K562 (cell line): ENCODE measurements at regions not wholly inside any gene's neighbourhood (a gene's known extent, or its start where the extent isn't known, plus 50 kb on each side); places are given as distances from the start of the nearest gene placed in this dataset.

Source experiments
- ATAC-seq: fragments of 200-7000 bp; cut with Tn5 transposase; 3 replicates; pipeline ENCODE4 v1.9.1; 2020; ENCODE audit warnings: moderate library complexity
- BruUV-seq: library from RNA; stranded (reverse); fragments of 400-500 nt; replicated peaks from 2 replicates; lab custom pipeline; 2021; lab: Mats Ljungman, UMichigan
- CTCF ChIA-PET: fragments of 300-600 bp; formaldehyde crosslinking; extraction: SDS; loops from one replicate; lab custom pipeline; 2021; ENCODE audit warnings: low intra/inter-chr PET ratio; lab: Yijun Ruan, JAX
- POLR2A ChIA-PET: fragments of 300-600, 350-650 bp; sonication (Branson Sonifier 250); formaldehyde crosslinking; extraction: SDS; loops from one replicate; lab custom pipeline; 2021; ENCODE audit warnings: antibody characterized with exemption, inconsistent platforms; lab: Yijun Ruan, JAX
- DNase-seq, 4 experiments: peaks; one replicate each; pipeline versions ENCODE4 v3.0.0 to v3.0.0-alpha.2; 2011 to 2018; ENCODE audit warnings: low spot score in 3 of 4, mixed read lengths in 3 of 4; ENCODE audit errors: extremely low read depth in 1 of 4
- FAIRE-seq: peaks from 2 replicates; lab custom pipeline; 2011; peaks lifted over from hg19 to GRCh38; lab: Jason Lieb, UNC
- H2AFZ ChIP-seq: 2 replicates; pipeline ENCODE4 v1.6.0; 2011; ENCODE audit warnings: low read depth, low read length, control low read depth, inconsistent platforms
- H3K27ac ChIP-seq: fragments of 200-600 bp; 3 replicates; pipeline ENCODE4 v1.8.0; 2011; ENCODE audit warnings: low read depth, mild to moderate bottlenecking, control low read depth, inconsistent platforms, low read length, moderate library complexity, mixed read lengths; ENCODE audit errors: extremely low read depth
- H3K27me3 ChIP-seq, 2 experiments: fragments of 300-600 bp in 1 of 2; 2 replicates in 1 of 2; 3 replicates in 1 of 2; pipeline versions ENCODE4 v1.6.0 to v1.8.0; 2011; ENCODE audit warnings: inconsistent platforms in 2 of 2, low read length in 2 of 2, mild to moderate bottlenecking in 1 of 2, mixed read lengths in 1 of 2, moderate library complexity in 1 of 2; ENCODE audit not compliant: control insufficient read depth in 2 of 2, insufficient read depth in 2 of 2
- H3K36me3 ChIP-seq: fragments of 300-600 bp; 3 replicates; pipeline ENCODE4 v1.8.0; 2011; ENCODE audit warnings: mild to moderate bottlenecking, low read length, inconsistent platforms; ENCODE audit not compliant: control insufficient read depth, insufficient read depth
- H3K4me1 ChIP-seq, 2 experiments: fragments of 200-600 bp in 1 of 2; replicated peaks in 1 of 2; 2 replicates in 1 of 2; 3 replicates in 1 of 2; pipeline versions ENCODE4 v1.5.1 to v1.8.0; 2011; ENCODE audit warnings: inconsistent platforms in 2 of 2, low read length in 2 of 2, mild to moderate bottlenecking in 1 of 2, mixed read lengths in 1 of 2, moderate library complexity in 1 of 2; ENCODE audit not compliant: control insufficient read depth in 2 of 2, insufficient read depth in 2 of 2
- H3K4me2 ChIP-seq: 2 replicates; pipeline ENCODE4 v1.6.1; 2011; ENCODE audit warnings: low read length, control low read depth, inconsistent platforms, mixed read lengths; ENCODE audit not compliant: insufficient read depth
- H3K4me3 ChIP-seq: fragments of 200-600 bp; sonication (generic), shearing (Covaris generic); 2 replicates; pipeline ENCODE4 v1.5.1; 2016; ENCODE audit warnings: control low read depth, inconsistent platforms
- H3K79me2 ChIP-seq: fragments of 200-600 bp; 3 replicates; pipeline ENCODE4 v1.8.0; 2011; ENCODE audit warnings: low read length, inconsistent platforms; ENCODE audit not compliant: control insufficient read depth, insufficient read depth
- H3K9ac ChIP-seq, 2 experiments: 2 replicates each; pipeline versions ENCODE4 v1.6.0 to v1.6.1; 2011; ENCODE audit warnings: low read depth in 2 of 2, low read length in 2 of 2, control low read depth in 1 of 2, inconsistent platforms in 1 of 2, mild to moderate bottlenecking in 1 of 2, mixed read lengths in 1 of 2; ENCODE audit not compliant: insufficient read depth in 1 of 2
- H3K9me1 ChIP-seq: one replicate; pipeline ENCODE4 v1.6.0; 2011; ENCODE audit warnings: inconsistent platforms, mild to moderate bottlenecking, low read length, moderate library complexity; ENCODE audit not compliant: control insufficient read depth, insufficient read depth
- H3K9me3 ChIP-seq: replicated peaks from 2 replicates; pipeline ENCODE4 v1.5.1; 2011; ENCODE audit warnings: low read depth, low read length, inconsistent platforms; ENCODE audit not compliant: control insufficient read depth, insufficient read depth
- H4K20me1 ChIP-seq: replicated peaks from 2 replicates; pipeline ENCODE4 v1.6.1; 2011; ENCODE audit warnings: low read length, inconsistent platforms, mixed read lengths; ENCODE audit not compliant: control insufficient read depth, insufficient read depth
- CTCFL ChIP-seq: IDR thresholded peaks from 2 replicates; pipeline ENCODE4 v1.6.1; 2011; ENCODE audit warnings: borderline replicate concordance, low read depth, mild to moderate bottlenecking, moderate library complexity, low read length; ENCODE audit not compliant: insufficient read depth, poor library complexity, severe bottlenecking
- DLX4 ChIP-seq: fragments of 250-450 bp; sonication (Bioruptor Pico); IDR thresholded peaks from 2 replicates; pipeline ENCODE4 v1.6.1; 2021; ENCODE audit warnings: mild to moderate bottlenecking
- ELF2 ChIP-seq: fragments of 250-450 bp; sonication (Bioruptor Pico); IDR thresholded peaks from 2 replicates; pipeline ENCODE4 v1.5.0; 2021; ENCODE audit warnings: mild to moderate bottlenecking
- GTF2A2 ChIP-seq: IDR thresholded peaks from 2 replicates; pipeline ENCODE4 v1.6.1; 2016; ENCODE audit warnings: mild to moderate bottlenecking, missing genetic modification characterization, missing compliant biosample characterization
- JUNB ChIP-seq: fragments of 450-650 bp; formaldehyde crosslinking; conservative IDR thresholded peaks from 2 replicates; pipeline ENCODE4 v1.4.0; 2020; ENCODE audit warnings: mild to moderate bottlenecking
- KAT2B ChIP-seq: IDR thresholded peaks from one replicate; pipeline ENCODE4 v1.6.1; 2012; ENCODE audit warnings: low read depth, mild to moderate bottlenecking, control low read depth, inconsistent platforms, low read length, moderate library complexity
- PBX2 ChIP-seq, 2 experiments: IDR thresholded peaks in 1 of 2; conservative IDR thresholded peaks in 1 of 2; 2 replicates each; pipeline ENCODE4 v1.6.1; 2016; ENCODE audit warnings: low read depth in 2 of 2, mild to moderate bottlenecking in 1 of 2, missing compliant biosample characterization in 1 of 2, missing genetic modification characterization in 1 of 2, moderate library complexity in 1 of 2
- PML ChIP-seq: IDR thresholded peaks from 2 replicates; pipeline ENCODE4 v1.6.1; 2012; ENCODE audit warnings: low read length, inconsistent platforms
- PREB ChIP-seq: sonication (generic); formaldehyde crosslinking; IDR thresholded peaks from 2 replicates; pipeline ENCODE4 v1.8.1; 2023; ENCODE audit warnings: mild to moderate bottlenecking, missing genetic modification reagents
- RBFOX2 ChIP-seq: fragments of 200-400 bp; formaldehyde crosslinking; IDR thresholded peaks from 2 replicates; pipeline ENCODE4 v1.6.1; 2017; ENCODE audit warnings: low read depth, mild to moderate bottlenecking, low read length, moderate library complexity
- RBM15 ChIP-seq: fragments of 200-400 bp; formaldehyde crosslinking; IDR thresholded peaks from 2 replicates; pipeline ENCODE4 v1.6.1; 2018; ENCODE audit warnings: mild to moderate bottlenecking, low read length, moderate library complexity; ENCODE audit not compliant: insufficient read depth
- YBX1 ChIP-seq: fragments of 450-650 bp; IDR thresholded peaks from 2 replicates; pipeline ENCODE4 v1.7.1; 2016; ENCODE audit warnings: mild to moderate bottlenecking
- ZNF274 ChIP-seq: IDR thresholded peaks from 2 replicates; pipeline ENCODE4 v1.6.1; 2011; ENCODE audit warnings: low read depth, mild to moderate bottlenecking, low read length, moderate library complexity, borderline replicate concordance
- ZNF639 ChIP-seq, 2 experiments: fragments of 200-800 bp in 1 of 2; sonication (Bioruptor generic) in 1 of 2; sonication (generic) in 1 of 2; formaldehyde crosslinking in 1 of 2; IDR thresholded peaks in 1 of 2; conservative IDR thresholded peaks in 1 of 2; 2 replicates each; pipeline versions ENCODE4 v1.5.0 to v1.6.1; 2016 to 2020; ENCODE audit warnings: missing compliant biosample characterization in 1 of 2, missing genetic modification characterization in 1 of 2, missing genetic modification reagents in 1 of 2
- WGBS: fragments of 100-300 bp; shearing (Covaris generic); methylation state at CpG from one replicate; pipeline ENCODE4 v1.1.6; 2016; ENCODE audit warnings: low coverage, mixed read lengths; ENCODE audit not compliant: insufficient coverage; ENCODE audit errors: missing lambda C conversion rate; 5-methylcytosine and 5-hydroxymethylcytosine counted together
- in situ Hi-C: fragments of 300-500 bp; cut with MboI; formaldehyde crosslinking; loops from 4 replicates; pipeline ENCODE4 v1.15.0; 2018; ENCODE audit warnings: inconsistent platforms, mixed read lengths
- intact Hi-C: fragments of 100-400 bp; cut with micrococcal nuclease; formaldehyde crosslinking; loops from 2 replicates; pipeline ENCODE4 v1.14.2; 2022

GRCh38 chr7:3175285-3175902 lies 125.7 kb upstream of the SDK1 start:
- ChIA-PET CTCF (no interaction called here), POLR2A (no interaction called here)
- H3K27me3 ChIP-seq: peaks cover 3 to 72% of the 10 kb centered on the region in 2 experiments; a peak in 3 of 5 replicates
- H3K9me1 ChIP-seq: no peaks in the 10 kb centered on the region
- H3K4me1 ChIP-seq: no peaks in the 10 kb centered on the region
- H3K9ac ChIP-seq: no peak overlapping the region
- no peak for ATAC-seq
- no TSS peak for BruUV-seq
- no peak overlapping the region for H3K4me3 ChIP-seq
- in situ Hi-C loops (no loop called here), intact Hi-C loops (no loop called here)
- H3K9me3 ChIP-seq: no peaks in the 10 kb centered on the region
- no peaks in the 10 kb centered on the region for H4K20me1 ChIP-seq
- H2AFZ ChIP-seq: no peak overlapping the region
- no peak overlapping the region for H3K4me2 ChIP-seq
- 0% methylated on average over 8 of the region's 9 CpGs for WGBS
- H3K79me2 ChIP-seq: no peaks in the 10 kb centered on the region
- no peak for DNase-seq
- FAIRE-seq: no peak
- no peak overlapping the region for H3K27ac ChIP-seq
- H3K36me3 ChIP-seq: no peaks in the 10 kb centered on the region
- TF ChIP-seq RBFOX2 (no peak), DLX4 (CRISPR knock-in tag) (no peak), YBX1 (no peak), PML (no peak), PBX2 (CRISPR knock-in tag; IDR thresholded peaks at IDR 0.05; ENCODE audit: low read depth) (no peak), PBX2 (tag; conservative IDR thresholded peaks at IDR 0.05; ENCODE audit: low read depth) (no peak), KAT2B (no peak), CTCFL (no peak), RBM15 (no peak), ZNF274 (no peak), JUNB (CRISPR knock-in tag) (no peak), PREB (CRISPR knock-in tag) (no peak), ZNF639 (CRISPR knock-in tag; conservative IDR thresholded peaks at IDR 0.05 in 1 of 2, IDR thresholded peaks at IDR 0.05 in 1 of 2) (no peak), GTF2A2 (tag) (no peak), ELF2 (CRISPR knock-in tag) (no peak)
